ENCODE measurements at regions not wholly inside any gene's neighbourhood (a gene's known extent, or its start where the extent isn't known, plus 50 kb on each side); places are given as distances from the start of the nearest gene placed in this dataset.

GRCh38 chr6:100130630-100131029 is 136.6 kb upstream of the MCHR2 start:
- no peak for DNase-seq

- DNase-seq = peak; percentile 61
These were observed 132.9 kb upstream of the MCHR2 start for GRCh38 chr6:100126790-100127484.

- peak; percentile 37 for DNase-seq
These were observed 128.0 kb upstream of the MCHR2 start for GRCh38 chr6:100121854-100122609.

- DNase-seq = no peak
These were observed 125.2 kb upstream of the MCHR2 start for GRCh38 chr6:100119261-100119660.

GRCh38 chr6:100118301-100118700 is 124.3 kb upstream of the MCHR2 start:
- DNase-seq = no peak

GRCh38 chr6:100117680-100118079 is 123.7 kb upstream of the MCHR2 start:
- no peak for DNase-seq

- peak; percentile 80 for DNase-seq
These were observed 122.6 kb upstream of the MCHR2 start for GRCh38 chr6:100116411-100117194.

GRCh38 chr6:100115407-100116101 is 121.5 kb upstream of the MCHR2 start:
- no peak for DNase-seq

- no peak for DNase-seq
These were observed 119.0 kb upstream of the MCHR2 start for GRCh38 chr6:100112855-100113508.

- DNase-seq = no peak
These were observed 112.0 kb upstream of the MCHR2 start for GRCh38 chr6:100105919-100106529.

GRCh38 chr6:100105138-100105537 is 111.1 kb upstream of the MCHR2 start:
- DNase-seq = no peak

GRCh38 chr6:100103931-100104330 is 109.9 kb upstream of the MCHR2 start:
- DNase-seq = peak; percentile 45

GRCh38 chr6:100103194-100103593 is 109.2 kb upstream of the MCHR2 start:
- peak; percentile 46 for DNase-seq

GRCh38 chr6:100101644-100102043 is 107.6 kb upstream of the MCHR2 start:
- DNase-seq = peak; percentile 86

- DNase-seq = no peak
These were observed 106.8 kb upstream of the MCHR2 start for GRCh38 chr6:100100776-100101175.

- peak; percentile 44 for DNase-seq
These were observed 105.4 kb upstream of the MCHR2 start for GRCh38 chr6:100099189-100100074.

GRCh38 chr6:100096936-100097335 is 102.9 kb upstream of the MCHR2 start:
- DNase-seq = no peak

GRCh38 chr6:100096341-100096740 is 102.3 kb upstream of the MCHR2 start:
- DNase-seq = no peak

GRCh38 chr6:100093405-100093804 is 99.4 kb upstream of the MCHR2 start:
- DNase-seq = no peak

- DNase-seq = peak; percentile 95
These were observed 94.0 kb upstream of the MCHR2 start for GRCh38 chr6:100088009-100088408.

GRCh38 chr6:100084991-100085364 is 91.0 kb upstream of the MCHR2 start:
- peak; percentile 44 for DNase-seq

Data from fibroblast of skin of right quadriceps (primary cell).